ENCODE measurements at regions not wholly inside any gene's neighbourhood (a gene's known extent, or its start where the extent isn't known, plus 50 kb on each side); places are given as distances from the start of the nearest gene placed in this dataset.

GRCh38 chrX:117376460-117376859, 740.1 kb downstream of the KLHL13 start:
- TF ChIP-seq CTCF (IDR thresholded peaks at IDR 0.05; ENCODE audit: low read length): no peak
- TF ChIP-seq EZH2 (optimal IDR thresholded peaks at IDR 0.05; ENCODE audit: low read depth, low read length): no peak
